Omental fat pad (tissue), 3 donors: ENCODE measurements at regions not wholly inside any gene's neighbourhood (a gene's known extent, or its start where the extent isn't known, plus 50 kb on each side); places are given as distances from the start of the nearest gene placed in this dataset. TPM values are rescaled to one million over a fixed set of nuclear protein-coding genes. Genes with fewer than 3 reads are reported as not detected.

ENCODE experiments used
- ATAC-seq: fragments of 150-250 bp; one replicate; pipeline ENCODE4 v1.9.1; 2016; ENCODE audit warnings: mild to moderate bottlenecking, moderate library complexity; ENCODE audit not compliant: low FRiP score
- DNase-seq: peaks from one replicate; pipeline ENCODE4 v3.0.0-alpha.2; 2019; ENCODE audit warnings: low spot score
- CTCF ChIP-seq, 3 donors: fragments of 450-650 bp; IDR thresholded peaks; one replicate each; pipeline ENCODE4 v1.5.1; 2016 to 2017; ENCODE audit warnings: antibody characterized with exemption in 3 of 3, mild to moderate bottlenecking in 3 of 3, moderate library complexity in 2 of 3
- small RNA-seq: library from RNA; depleted of rRNA; stranded (forward); fragments of <200 nt; gene quantifications from one replicate; pipeline ENCODE3, GENCODE V24; 2016

- ATAC-seq (no peak), DNase-seq (no peak)
- TF ChIP-seq CTCF (IDR thresholded peaks at IDR 0.05) = no peak
These were observed 71.3 kb downstream of the CMPK2 start for GRCh38 chr2:6794448-6794847.

Small RNA genes lying in the stretch of these regions (small RNA-seq; reads per million reads assigned to genes)
- gene MIR7158 = not detected
